HepG2 (cell line): ENCODE measurements at regions not wholly inside any gene's neighbourhood (a gene's known extent, or its start where the extent isn't known, plus 50 kb on each side); places are given as distances from the start of the nearest gene placed in this dataset.

ENCODE experiments used
- ATAC-seq: fragments of 200-7000 bp; cut with Tn5 transposase; 3 replicates; pipeline ENCODE4 v1.9.1; 2020; ENCODE audit warnings: mild to moderate bottlenecking, moderate library complexity
- BruUV-seq: library from RNA; stranded (reverse); fragments of 400-500 nt; replicated peaks from 2 replicates; lab custom pipeline; 2021; lab: Mats Ljungman, UMichigan
- CTCF ChIA-PET: fragments of 300-600 bp; formaldehyde crosslinking; extraction: SDS; loops from one replicate; lab custom pipeline; 2021; ENCODE audit warnings: low total read pairs, inconsistent platforms, low intra/inter-chr PET ratio; lab: Yijun Ruan, JAX
- POLR2A ChIA-PET: fragments of 350-600 bp; sonication (Branson Sonifier 250); formaldehyde crosslinking; loops from one replicate; lab custom pipeline; 2020; ENCODE audit warnings: antibody characterized with exemption, inconsistent platforms; lab: Yijun Ruan, JAX
- DNase-seq: peaks from one replicate; pipeline ENCODE4 v3.0.0-alpha.2; 2015; ENCODE audit warnings: low spot score
- FAIRE-seq: peaks from 3 replicates; lab custom pipeline; 2011; peaks lifted over from hg19 to GRCh38; lab: Jason Lieb, UNC
- H2AFZ ChIP-seq: one replicate; pipeline ENCODE4 v1.6.1; 2011; ENCODE audit warnings: low read length, inconsistent platforms
- H3K27ac ChIP-seq: fragments of 300-600 bp; 3 replicates; pipeline ENCODE4 v1.8.0; 2011; ENCODE audit warnings: mixed run types, mild to moderate bottlenecking, mixed read lengths, low read length, inconsistent platforms; ENCODE audit not compliant: insufficient read depth; ENCODE audit errors: extremely low read length
- H3K27me3 ChIP-seq, 2 experiments: fragments of 200-600 bp in 1 of 2; 2 replicates in 1 of 2; 3 replicates in 1 of 2; pipeline versions ENCODE4 v1.6.0 to v1.8.0; 2011; ENCODE audit warnings: low read length in 2 of 2, mild to moderate bottlenecking in 2 of 2, moderate library complexity in 2 of 2, inconsistent platforms in 1 of 2; ENCODE audit not compliant: insufficient read depth in 2 of 2, control insufficient read depth in 1 of 2
- H3K36me3 ChIP-seq, 2 experiments: fragments of 200-600 bp in 1 of 2; replicated peaks in 1 of 2; 2 replicates in 1 of 2; 3 replicates in 1 of 2; pipeline versions ENCODE4 v1.5.1 to v1.8.0; 2011; ENCODE audit warnings: low read length in 2 of 2, inconsistent platforms in 1 of 2; ENCODE audit not compliant: insufficient read depth in 2 of 2, control insufficient read depth in 1 of 2
- H3K4me1 ChIP-seq: 2 replicates; pipeline ENCODE4 v1.5.1; 2012; ENCODE audit warnings: low read length, inconsistent platforms; ENCODE audit not compliant: insufficient read depth
- H3K4me2 ChIP-seq: 2 replicates; pipeline ENCODE4 v1.6.0; 2011; ENCODE audit warnings: low read depth, low read length, inconsistent platforms
- H3K4me3 ChIP-seq, 3 experiments: fragments of 200-600 bp in 1 of 3; sonication (generic), shearing (Covaris generic) in 1 of 3; replicated peaks in 1 of 3; 2 replicates each; pipeline ENCODE4 v1.5.1; 2011 to 2016; ENCODE audit warnings: low read length in 3 of 3, inconsistent platforms in 2 of 3, low read depth in 2 of 3, mild to moderate bottlenecking in 2 of 3, control low read depth in 1 of 3, mixed read lengths in 1 of 3; ENCODE audit not compliant: insufficient read depth in 1 of 3
- H3K79me2 ChIP-seq: one replicate; pipeline ENCODE4 v1.6.1; 2011; ENCODE audit warnings: low read length, inconsistent platforms; ENCODE audit not compliant: insufficient read depth
- H3K9ac ChIP-seq: 2 replicates; pipeline ENCODE4 v1.6.0; 2011; ENCODE audit warnings: mild to moderate bottlenecking, low read depth, low read length, inconsistent platforms; ENCODE audit not compliant: insufficient read depth
- H3K9me3 ChIP-seq: 2 replicates; pipeline ENCODE4 v1.5.1; 2012; ENCODE audit warnings: mild to moderate bottlenecking, low read length
- H4K20me1 ChIP-seq: 2 replicates; pipeline ENCODE4 v1.6.0; 2011; ENCODE audit warnings: inconsistent platforms, mild to moderate bottlenecking, low read length, moderate library complexity; ENCODE audit not compliant: insufficient read depth
- BRD4 ChIP-seq: sonication (generic); formaldehyde crosslinking; IDR thresholded peaks from 2 replicates; pipeline ENCODE4 v1.4.0; 2020; ENCODE audit warnings: missing genetic modification reagents
- CHD4 ChIP-seq: fragments of 200-600 bp; sonication (generic); IDR thresholded peaks from 2 replicates; pipeline ENCODE4 v1.7.0; 2017; ENCODE audit warnings: mild to moderate bottlenecking, low read length, borderline replicate concordance
- HNF4G ChIP-seq, 2 experiments: sonication (generic) in 1 of 2; formaldehyde crosslinking in 1 of 2; IDR thresholded peaks; 2 replicates each; pipeline versions ENCODE4 v1.4.0 to v1.6.1; 2011 to 2020; ENCODE audit warnings: borderline replicate concordance in 2 of 2, low read depth in 2 of 2, mild to moderate bottlenecking in 2 of 2, low read length in 1 of 2, missing genetic modification reagents in 1 of 2, moderate library complexity in 1 of 2
- MAFK ChIP-seq, 2 experiments: IDR thresholded peaks in 1 of 2; conservative IDR thresholded peaks in 1 of 2; 2 replicates each; pipeline ENCODE4 v1.6.1; 2011; ENCODE audit warnings: improper control_type of control experiment in 2 of 2, low read length in 2 of 2
- MBD4 ChIP-seq: IDR thresholded peaks from 2 replicates; pipeline ENCODE4 v1.6.1; 2012; ENCODE audit warnings: low read length, inconsistent platforms, borderline replicate concordance
- ONECUT2 ChIP-seq: sonication (generic); formaldehyde crosslinking; IDR thresholded peaks from 2 replicates; pipeline ENCODE4 v1.4.0; 2020; ENCODE audit warnings: missing genetic modification reagents
- PRDM15 ChIP-seq: sonication (generic); formaldehyde crosslinking; IDR thresholded peaks from 2 replicates; pipeline ENCODE4 v1.4.0; 2020; ENCODE audit warnings: missing genetic modification reagents
- ZNF17 ChIP-seq: sonication (generic); formaldehyde crosslinking; IDR thresholded peaks from 2 replicates; pipeline ENCODE4 v1.5.0; 2020; ENCODE audit warnings: mild to moderate bottlenecking, missing genetic modification reagents
- in situ Hi-C: cut with HindIII; loops from 2 replicates; pipeline ENCODE4 v1.10.0; 2017; ENCODE audit warnings: low pct_unique_long_range_greater_than_20kb; ENCODE audit not compliant: extremely low pct_ligation_motif_present
- intact Hi-C: fragments of 100-400 bp; cut with micrococcal nuclease; formaldehyde crosslinking; loops from one replicate; pipeline ENCODE4 v1.10.0; 2022; ENCODE audit not compliant: unreplicated experiment
- TF ChIP-seq, protein P1 (sequence below): sonication (generic); formaldehyde crosslinking; IDR thresholded peaks from 2 replicates; pipeline ENCODE4 v1.4.0; 2020; ENCODE audit warnings: low read depth, mild to moderate bottlenecking, missing genetic modification reagents
- TF ChIP-seq, protein P2 (sequence below): sonication (generic); formaldehyde crosslinking; IDR thresholded peaks from 2 replicates; pipeline ENCODE4 v1.4.0; 2020; ENCODE audit warnings: low read depth, mild to moderate bottlenecking, missing genetic modification reagents

GRCh38 chr11:115017529-115017928, 339.2 kb downstream of the NXPE2 start:
- FAIRE-seq = no peak
- H3K4me2 ChIP-seq = no peak overlapping the region
- in situ Hi-C loops = no loop called here

More at GRCh38 chr11:115017529-115017928, 339.2 kb downstream of the NXPE2 start:
- POLR2A ChIA-PET = no interaction called here
- Histone ChIP-seq H2AFZ (no peak overlapping the region), H3K4me3 (no peak overlapping the region), H3K36me3 (no peaks in the 10 kb centered on the region), H3K4me1 (no peaks in the 10 kb centered on the region), H3K27ac (no peak overlapping the region), H4K20me1 (no peaks in the 10 kb centered on the region), H3K9ac (no peak overlapping the region), H3K27me3 (no peaks in the 10 kb centered on the region), H3K9me3 (no peaks in the 10 kb centered on the region; the same call in 1 of the 2 replicates), H3K79me2 (no peaks in the 10 kb centered on the region)
- no TSS peak for BruUV-seq
- intact Hi-C loops = no loop called here
- CTCF ChIA-PET = no interaction called here
- no peak for DNase-seq
- ATAC-seq = no peak
- no peak for TF ChIP-seq MAFK (conservative IDR thresholded peaks at IDR 0.05 in 1 of 2, IDR thresholded peaks at IDR 0.05 in 1 of 2; ENCODE audit: low read length in 2 of 2)
- no peak for TF ChIP-seq BRD4 (CRISPR knock-in tag)
- no peak for TF ChIP-seq MBD4
- no peak for TF ChIP-seq ZNF17
- TF ChIP-seq, protein P1, sequence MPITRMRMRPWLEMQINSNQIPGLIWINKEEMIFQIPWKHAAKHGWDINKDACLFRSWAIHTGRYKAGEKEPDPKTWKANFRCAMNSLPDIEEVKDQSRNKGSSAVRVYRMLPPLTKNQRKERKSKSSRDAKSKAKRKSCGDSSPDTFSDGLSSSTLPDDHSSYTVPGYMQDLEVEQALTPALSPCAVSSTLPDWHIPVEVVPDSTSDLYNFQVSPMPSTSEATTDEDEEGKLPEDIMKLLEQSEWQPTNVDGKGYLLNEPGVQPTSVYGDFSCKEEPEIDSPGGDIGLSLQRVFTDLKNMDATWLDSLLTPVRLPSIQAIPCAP (CRISPR knock-in tag) = no peak
- no peak for TF ChIP-seq ONECUT2
- no peak for TF ChIP-seq HNF4G (IDR thresholded peaks at IDR 0.05; ENCODE audit: borderline replicate concordance, low read depth, low read length)
- no peak for TF ChIP-seq HNF4G (CRISPR knock-in tag; IDR thresholded peaks at IDR 0.05; ENCODE audit: borderline replicate concordance, low read depth)
- TF ChIP-seq PRDM15 (CRISPR knock-in tag) = no peak
- TF ChIP-seq CHD4 = no peak
- TF ChIP-seq, protein P2, sequence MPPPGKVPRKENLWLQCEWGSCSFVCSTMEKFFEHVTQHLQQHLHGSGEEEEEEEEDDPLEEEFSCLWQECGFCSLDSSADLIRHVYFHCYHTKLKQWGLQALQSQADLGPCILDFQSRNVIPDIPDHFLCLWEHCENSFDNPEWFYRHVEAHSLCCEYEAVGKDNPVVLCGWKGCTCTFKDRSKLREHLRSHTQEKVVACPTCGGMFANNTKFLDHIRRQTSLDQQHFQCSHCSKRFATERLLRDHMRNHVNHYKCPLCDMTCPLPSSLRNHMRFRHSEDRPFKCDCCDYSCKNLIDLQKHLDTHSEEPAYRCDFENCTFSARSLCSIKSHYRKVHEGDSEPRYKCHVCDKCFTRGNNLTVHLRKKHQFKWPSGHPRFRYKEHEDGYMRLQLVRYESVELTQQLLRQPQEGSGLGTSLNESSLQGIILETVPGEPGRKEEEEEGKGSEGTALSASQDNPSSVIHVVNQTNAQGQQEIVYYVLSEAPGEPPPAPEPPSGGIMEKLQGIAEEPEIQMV (CRISPR knock-in tag) = no peak
- TF ChIP-seq, all 625 proteins: peak for 0
